ENCODE measurements at regions not wholly inside any gene's neighbourhood (a gene's known extent, or its start where the extent isn't known, plus 50 kb on each side); places are given as distances from the start of the nearest gene placed in this dataset.

- H3K4me3 ChIP-seq, result no peak overlapping the region
- TF ChIP-seq CTCF (IDR thresholded peaks at IDR 0.05), result no peak
- no peak for TF ChIP-seq POLR2A (IDR thresholded peaks at IDR 0.05)
- no peak for TF ChIP-seq POLR2AphosphoS5 (IDR thresholded peaks at IDR 0.05; ENCODE audit: insufficient read depth in 1 of 2, low read depth in 1 of 2)
- H3K36me3 ChIP-seq, result no peaks in the 10 kb centered on the region
- H3K27me3 ChIP-seq, result no peaks in the 10 kb centered on the region
- intact Hi-C loops (cut with DNase I), result no loop called here
- H3K9me3 ChIP-seq, result no peaks in the 10 kb centered on the region
- H3K4me1 ChIP-seq, result no peaks in the 10 kb centered on the region
- no peak for DNase-seq (ENCODE audit: extremely low spot score in 2 of 2)
- H3K27ac ChIP-seq, result no peak overlapping the region
Measured at GRCh38 chr12:124203176-124203575, 91.7 kb upstream of the RFLNA start.

GRCh38 chr12:124205405-124205804 is 89.5 kb upstream of the RFLNA start:
- Histone ChIP-seq H3K27ac (no peak overlapping the region), H3K4me1 (no peaks in the 10 kb centered on the region), H3K36me3 (no peaks in the 10 kb centered on the region), H3K27me3 (no peaks in the 10 kb centered on the region), H3K4me3 (no peak overlapping the region), H3K9me3 (no peaks in the 10 kb centered on the region)
- TF ChIP-seq CTCF (IDR thresholded peaks at IDR 0.05) (no peak), POLR2A (IDR thresholded peaks at IDR 0.05) (no peak), POLR2AphosphoS5 (IDR thresholded peaks at IDR 0.05; ENCODE audit: insufficient read depth in 1 of 2, low read depth in 1 of 2) (no peak)
- DNase-seq (ENCODE audit: extremely low spot score in 2 of 2), result no peak
- intact Hi-C loops (cut with DNase I), result no loop called here

- no peaks in the 10 kb centered on the region for H3K4me1 ChIP-seq
- no peak for TF ChIP-seq POLR2A (IDR thresholded peaks at IDR 0.05)
- no peak for TF ChIP-seq POLR2AphosphoS5 (IDR thresholded peaks at IDR 0.05; ENCODE audit: insufficient read depth in 1 of 2, low read depth in 1 of 2)
- no peak for TF ChIP-seq CTCF (IDR thresholded peaks at IDR 0.05)
- intact Hi-C loops (cut with DNase I), result no loop called here
- no peak for DNase-seq (ENCODE audit: extremely low spot score in 2 of 2)
- no peak overlapping the region for H3K27ac ChIP-seq
- H3K27me3 ChIP-seq, result no peaks in the 10 kb centered on the region
- H3K4me3 ChIP-seq, result no peak overlapping the region
- H3K9me3 ChIP-seq, result no peaks in the 10 kb centered on the region
- no peaks in the 10 kb centered on the region for H3K36me3 ChIP-seq
Measured at GRCh38 chr12:124207049-124207448, 87.8 kb upstream of the RFLNA start.

- Histone ChIP-seq H3K4me3 (no peak overlapping the region), H3K9me3 (no peaks in the 10 kb centered on the region), H3K4me1 (no peaks in the 10 kb centered on the region), H3K36me3 (no peaks in the 10 kb centered on the region), H3K27me3 (no peaks in the 10 kb centered on the region), H3K27ac (no peak overlapping the region)
- no peak for TF ChIP-seq CTCF (IDR thresholded peaks at IDR 0.05)
- DNase-seq (ENCODE audit: extremely low spot score in 2 of 2), result no peak
- intact Hi-C loops (cut with DNase I), result no loop called here
Measured at GRCh38 chr12:124207617-124208016, 87.3 kb upstream of the RFLNA start.

GRCh38 chr12:124208489-124208888 is 86.4 kb upstream of the RFLNA start:
- TF ChIP-seq POLR2AphosphoS5 (IDR thresholded peaks at IDR 0.05; ENCODE audit: insufficient read depth in 1 of 2, low read depth in 1 of 2) (no peak), POLR2A (IDR thresholded peaks at IDR 0.05) (no peak), CTCF (IDR thresholded peaks at IDR 0.05) (no peak)
- intact Hi-C loops (cut with DNase I), result no loop called here
- DNase-seq (ENCODE audit: extremely low spot score in 2 of 2), result no peak
- no peak overlapping the region for H3K27ac ChIP-seq
- no peak overlapping the region for H3K4me3 ChIP-seq
- no peaks in the 10 kb centered on the region for H3K36me3 ChIP-seq
- no peaks in the 10 kb centered on the region for H3K9me3 ChIP-seq
- H3K27me3 ChIP-seq, result no peaks in the 10 kb centered on the region
- no peaks in the 10 kb centered on the region for H3K4me1 ChIP-seq
